Panc1 (cell line): ENCODE measurements at regions not wholly inside any gene's neighbourhood (a gene's known extent, or its start where the extent isn't known, plus 50 kb on each side); places are given as distances from the start of the nearest gene placed in this dataset.
"Not testable (repeated sequence)": the region's sequence is repeated elsewhere in the genome, so short reads cannot be mapped to it uniquely, and the experiment has no call there.

Experiments used
- ATAC-seq: fragments of 200-7000 bp; cut with Tn5 transposase; 2 replicates; pipeline ENCODE4 v1.9.1; 2020; ENCODE audit warnings: mild to moderate bottlenecking, moderate library complexity
- BruUV-seq: library from RNA; stranded (reverse); fragments of 400-500 nt; replicated peaks from 2 replicates; lab custom pipeline; 2021; lab: Mats Ljungman, UMichigan
- CTCF ChIA-PET: fragments of 300-600 bp; sonication (Branson Sonifier 250); formaldehyde crosslinking; loops from one replicate; lab custom pipeline; 2022; ENCODE audit warnings: antibody characterized with exemption; lab: Charles Lee
- POLR2A ChIA-PET: fragments of 300-600 bp; sonication (Branson Sonifier 250); formaldehyde crosslinking; loops from one replicate; lab custom pipeline; 2022; ENCODE audit warnings: antibody characterized with exemption; lab: Charles Lee
- DNase-seq: peaks from one replicate; pipeline ENCODE4 v3.0.0-alpha.2; 2010; ENCODE audit warnings: low read depth, low spot score
- H3K27ac ChIP-seq: 2 replicates; pipeline ENCODE4 v1.5.1; 2011; ENCODE audit warnings: mild to moderate bottlenecking, low read length, inconsistent platforms
- H3K27me3 ChIP-seq: fragments of 200-500 bp; sonication (Bioruptor generic); 2 replicates; pipeline ENCODE4 v1.6.0; 2014; ENCODE audit warnings: low read length, inconsistent platforms; ENCODE audit not compliant: control insufficient read depth, insufficient read depth
- H3K36me3 ChIP-seq: fragments of 200-500 bp; sonication (Bioruptor generic); 2 replicates; pipeline ENCODE4 v1.5.1; 2014; ENCODE audit warnings: inconsistent platforms, mild to moderate bottlenecking, low read length, moderate library complexity; ENCODE audit not compliant: control insufficient read depth, insufficient read depth
- H3K4me1 ChIP-seq: 2 replicates; pipeline ENCODE4 v1.5.1; 2011; ENCODE audit warnings: inconsistent platforms, mild to moderate bottlenecking, low read length, moderate library complexity; ENCODE audit not compliant: control insufficient read depth, insufficient read depth
- H3K4me3 ChIP-seq, 2 experiments: 2 replicates each; pipeline ENCODE4 v1.5.1; 2011 to 2012; ENCODE audit warnings: low read depth in 2 of 2, low read length in 2 of 2, mild to moderate bottlenecking in 2 of 2, inconsistent platforms in 1 of 2, moderate library complexity in 1 of 2
- H3K9me3 ChIP-seq: fragments of 200-500 bp; sonication (Bioruptor generic); 2 replicates; pipeline ENCODE4 v1.5.1; 2014; ENCODE audit warnings: low read depth, mild to moderate bottlenecking, inconsistent platforms, low read length, moderate library complexity; ENCODE audit not compliant: control insufficient read depth, insufficient read depth
- CTCF ChIP-seq: fragments of 450-650 bp; IDR thresholded peaks from 2 replicates; pipeline ENCODE4 v1.5.1; 2017; ENCODE audit warnings: mild to moderate bottlenecking
- POLR2AphosphoS5 ChIP-seq: IDR thresholded peaks from 2 replicates; pipeline ENCODE4 v1.6.1; 2012; ENCODE audit warnings: mild to moderate bottlenecking, low read depth, low read length, moderate library complexity
- SIN3A ChIP-seq: IDR thresholded peaks from 2 replicates; pipeline ENCODE4 v1.6.1; 2012; ENCODE audit warnings: low read depth, mild to moderate bottlenecking, low read length, moderate library complexity, borderline replicate concordance; ENCODE audit not compliant: insufficient read depth
- TCF7L2 ChIP-seq: IDR thresholded peaks from 2 replicates; pipeline ENCODE4 v1.6.1; 2011; ENCODE audit warnings: mild to moderate bottlenecking, low read depth, low read length, inconsistent platforms
- in situ Hi-C: cut with HindIII; loops from 2 replicates; pipeline ENCODE4 v1.10.0; 2016; ENCODE audit warnings: low sequenced_read_pairs, low pct_unique_long_range_greater_than_20kb
- intact Hi-C: fragments of 100-400 bp; cut with micrococcal nuclease; formaldehyde crosslinking; loops from one replicate; pipeline ENCODE4 v1.10.0; 2022; ENCODE audit not compliant: unreplicated experiment
- TF ChIP-seq, protein P1 (sequence below), 2 experiments: IDR thresholded peaks; 2 replicates each; pipeline ENCODE4 v1.6.1; 2011 to 2012; ENCODE audit warnings: low read depth in 2 of 2, control low read depth in 1 of 2, low read length in 1 of 2, mild to moderate bottlenecking in 1 of 2, moderate library complexity in 1 of 2; ENCODE audit not compliant: insufficient read depth in 1 of 2

DNA sequence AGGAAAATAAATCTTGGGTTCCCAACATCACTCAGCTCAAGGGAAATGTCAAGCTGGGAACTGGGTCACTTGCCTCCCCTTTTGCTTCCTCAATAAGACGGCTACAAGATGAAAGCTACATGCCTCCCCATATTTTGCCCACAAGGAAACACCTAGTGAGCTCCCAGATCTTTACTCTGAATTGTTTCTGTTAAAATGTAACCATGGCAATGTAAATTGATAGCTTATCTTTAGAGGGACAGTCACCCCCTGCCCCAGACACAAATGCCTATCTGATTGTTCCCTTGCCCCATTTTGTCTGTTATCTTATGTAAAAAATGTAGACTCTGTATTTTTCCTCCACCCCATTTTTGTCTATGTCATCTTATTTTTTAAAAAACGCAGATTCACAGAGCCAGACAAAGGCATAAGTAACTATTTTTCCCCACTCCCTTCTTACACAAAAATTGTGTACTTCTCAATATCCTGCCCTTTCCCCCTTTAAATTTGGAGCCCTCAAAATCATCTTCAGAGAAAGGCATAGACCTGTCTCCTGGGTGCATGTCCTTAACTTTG, 288.7 kb upstream of the ERCC4 start:
- in situ Hi-C loops = no loop called here
- H3K36me3 ChIP-seq = no peaks in the 10 kb centered on the region
- intact Hi-C loops = no loop called here

DNA sequence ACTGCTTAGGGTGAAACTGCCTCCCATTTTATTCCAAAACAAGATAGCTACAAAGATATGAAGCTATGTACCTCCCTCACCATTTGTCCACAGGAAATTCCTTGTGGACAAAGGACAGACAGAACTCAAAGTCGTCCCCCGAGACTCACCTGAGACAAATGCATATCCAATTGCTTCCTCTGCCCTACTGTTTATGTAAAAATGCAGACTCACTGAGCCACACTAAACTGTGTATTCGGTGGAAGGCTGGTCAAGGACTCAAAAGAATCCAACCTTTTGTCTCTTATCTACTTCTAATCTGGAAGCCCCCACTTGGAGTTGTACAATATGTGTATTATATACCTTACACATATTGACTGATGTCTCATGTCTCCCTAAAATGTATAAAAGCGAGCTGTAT, 288.0 kb upstream of the ERCC4 start:
- H3K27ac ChIP-seq = no peak overlapping the region
- no peak overlapping the region for H3K4me3 ChIP-seq
- DNase-seq (no peak), ATAC-seq (no peak)
- BruUV-seq = no TSS peak
- TF ChIP-seq, protein P1, sequence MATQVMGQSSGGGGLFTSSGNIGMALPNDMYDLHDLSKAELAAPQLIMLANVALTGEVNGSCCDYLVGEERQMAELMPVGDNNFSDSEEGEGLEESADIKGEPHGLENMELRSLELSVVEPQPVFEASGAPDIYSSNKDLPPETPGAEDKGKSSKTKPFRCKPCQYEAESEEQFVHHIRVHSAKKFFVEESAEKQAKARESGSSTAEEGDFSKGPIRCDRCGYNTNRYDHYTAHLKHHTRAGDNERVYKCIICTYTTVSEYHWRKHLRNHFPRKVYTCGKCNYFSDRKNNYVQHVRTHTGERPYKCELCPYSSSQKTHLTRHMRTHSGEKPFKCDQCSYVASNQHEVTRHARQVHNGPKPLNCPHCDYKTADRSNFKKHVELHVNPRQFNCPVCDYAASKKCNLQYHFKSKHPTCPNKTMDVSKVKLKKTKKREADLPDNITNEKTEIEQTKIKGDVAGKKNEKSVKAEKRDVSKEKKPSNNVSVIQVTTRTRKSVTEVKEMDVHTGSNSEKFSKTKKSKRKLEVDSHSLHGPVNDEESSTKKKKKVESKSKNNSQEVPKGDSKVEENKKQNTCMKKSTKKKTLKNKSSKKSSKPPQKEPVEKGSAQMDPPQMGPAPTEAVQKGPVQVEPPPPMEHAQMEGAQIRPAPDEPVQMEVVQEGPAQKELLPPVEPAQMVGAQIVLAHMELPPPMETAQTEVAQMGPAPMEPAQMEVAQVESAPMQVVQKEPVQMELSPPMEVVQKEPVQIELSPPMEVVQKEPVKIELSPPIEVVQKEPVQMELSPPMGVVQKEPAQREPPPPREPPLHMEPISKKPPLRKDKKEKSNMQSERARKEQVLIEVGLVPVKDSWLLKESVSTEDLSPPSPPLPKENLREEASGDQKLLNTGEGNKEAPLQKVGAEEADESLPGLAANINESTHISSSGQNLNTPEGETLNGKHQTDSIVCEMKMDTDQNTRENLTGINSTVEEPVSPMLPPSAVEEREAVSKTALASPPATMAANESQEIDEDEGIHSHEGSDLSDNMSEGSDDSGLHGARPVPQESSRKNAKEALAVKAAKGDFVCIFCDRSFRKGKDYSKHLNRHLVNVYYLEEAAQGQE (IDR thresholded peaks at IDR 0.05; ENCODE audit: insufficient read depth in 1 of 2, low read depth in 2 of 2, low read length in 1 of 2) = no peak
- no peak for TF ChIP-seq POLR2AphosphoS5
- no peak for TF ChIP-seq SIN3A
- TF ChIP-seq CTCF = no peak
- no peak for TF ChIP-seq TCF7L2
- ChIA-PET CTCF (no interaction called here), POLR2A (interaction anchor here (0.5 kb wide), 1 partner anchor 16 kb away, joined by 3 read pairs; no protein-coding TSS in a partner anchor)
- in situ Hi-C loops = no loop called here
- no peaks in the 10 kb centered on the region for H3K4me1 ChIP-seq
- H3K27me3 ChIP-seq = no peaks in the 10 kb centered on the region
- H3K36me3 ChIP-seq = no peaks in the 10 kb centered on the region
- no peaks in the 10 kb centered on the region for H3K9me3 ChIP-seq
- intact Hi-C loops = no loop called here

More for the DNA sequence above, 288.7 kb upstream of the ERCC4 start:
- ChIA-PET CTCF (no interaction called here), POLR2A (interaction anchor here (0.5 kb wide), 1 partner anchor 15 kb away, joined by 3 read pairs; no protein-coding TSS in a partner anchor)
- no peak for DNase-seq
- ATAC-seq = no peak
- Histone ChIP-seq H3K4me1 (no peaks in the 10 kb centered on the region), H3K4me3 (no peak overlapping the region), H3K9me3 (no peaks in the 10 kb centered on the region), H3K27ac (no peak overlapping the region), H3K27me3 (no peaks in the 10 kb centered on the region)
- no TSS peak for BruUV-seq
- TF ChIP-seq SIN3A (no peak), CTCF (no peak), POLR2AphosphoS5 (no peak)
- TF ChIP-seq, protein P1 (IDR thresholded peaks at IDR 0.05; ENCODE audit: insufficient read depth in 1 of 2, low read depth in 2 of 2, low read length in 1 of 2) = no peak

- ATAC-seq, DNase-seq, CTCF ChIA-PET, H3K4me1 ChIP-seq, H3K4me3 ChIP-seq, POLR2A ChIA-PET, H3K9me3 ChIP-seq, H3K27me3 ChIP-seq, H3K27ac ChIP-seq, H3K36me3 ChIP-seq, BruUV-seq, intact Hi-C loops, in situ Hi-C loops: not testable (repeated sequence)
Observed at GRCh38 chr16:13632504-13632903, 287.4 kb upstream of the ERCC4 start.
